ENCODE measurements at regions not wholly inside any gene's neighbourhood (a gene's known extent, or its start where the extent isn't known, plus 50 kb on each side); places are given as distances from the start of the nearest gene placed in this dataset.

DNA sequence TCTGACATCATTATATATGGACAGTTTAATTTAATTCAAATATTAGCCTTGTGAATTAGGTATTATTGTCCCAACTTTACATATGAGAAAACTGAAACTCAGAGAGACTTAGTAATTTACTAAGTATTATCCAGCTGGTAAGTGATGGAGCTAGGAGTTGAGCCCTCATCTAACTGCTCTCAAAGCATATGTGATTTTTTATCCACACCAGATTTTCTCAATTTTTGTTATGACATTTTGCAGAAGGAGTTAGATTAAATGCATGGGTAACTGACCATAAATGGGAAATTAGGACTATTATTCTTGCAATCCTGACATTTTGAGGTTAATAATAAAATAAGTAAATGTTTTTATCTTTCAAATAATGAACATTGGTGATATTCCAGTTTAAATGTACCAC, 778.3 kb upstream of the SORCS1 start:
- H3K4me3 ChIP-seq (ENCODE audit: low read depth in 1 of 3, low read length in 3 of 3): no peak overlapping the region
- DNase-seq (ENCODE audit: low spot score): no peak
- H3K4me1 ChIP-seq (ENCODE audit: control insufficient read depth in 4 of 4, insufficient read depth in 4 of 4, low read length in 3 of 4): no peaks in the 10 kb centered on the region
- H3K9me3 ChIP-seq (ENCODE audit: control insufficient read depth in 4 of 4, low read length in 3 of 4): no peaks in the 10 kb centered on the region
- H3K27ac ChIP-seq (ENCODE audit: low read depth in 1 of 2, low read length in 2 of 2): no peak overlapping the region
- TF ChIP-seq TAF1 (conservative IDR thresholded peaks at IDR 0.05) (no peak), EGR1 (IDR thresholded peaks at IDR 0.05; ENCODE audit: low read depth in 2 of 2) (no peak), HNF4G (IDR thresholded peaks at IDR 0.05) (no peak), JUND (IDR thresholded peaks at IDR 0.05) (no peak), RAD21 (IDR thresholded peaks at IDR 0.05) (no peak), SP1 (IDR thresholded peaks at IDR 0.05) (no peak), HNF4A (conservative IDR thresholded peaks at IDR 0.05) (no peak), YY1 (IDR thresholded peaks at IDR 0.05) (no peak)
- TF ChIP-seq, protein P1, sequence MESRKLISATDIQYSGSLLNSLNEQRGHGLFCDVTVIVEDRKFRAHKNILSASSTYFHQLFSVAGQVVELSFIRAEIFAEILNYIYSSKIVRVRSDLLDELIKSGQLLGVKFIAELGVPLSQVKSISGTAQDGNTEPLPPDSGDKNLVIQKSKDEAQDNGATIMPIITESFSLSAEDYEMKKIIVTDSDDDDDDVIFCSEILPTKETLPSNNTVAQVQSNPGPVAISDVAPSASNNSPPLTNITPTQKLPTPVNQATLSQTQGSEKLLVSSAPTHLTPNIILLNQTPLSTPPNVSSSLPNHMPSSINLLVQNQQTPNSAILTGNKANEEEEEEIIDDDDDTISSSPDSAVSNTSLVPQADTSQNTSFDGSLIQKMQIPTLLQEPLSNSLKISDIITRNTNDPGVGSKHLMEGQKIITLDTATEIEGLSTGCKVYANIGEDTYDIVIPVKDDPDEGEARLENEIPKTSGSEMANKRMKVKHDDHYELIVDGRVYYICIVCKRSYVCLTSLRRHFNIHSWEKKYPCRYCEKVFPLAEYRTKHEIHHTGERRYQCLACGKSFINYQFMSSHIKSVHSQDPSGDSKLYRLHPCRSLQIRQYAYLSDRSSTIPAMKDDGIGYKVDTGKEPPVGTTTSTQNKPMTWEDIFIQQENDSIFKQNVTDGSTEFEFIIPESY (IDR thresholded peaks at IDR 0.05): no peak
- TF ChIP-seq, protein P2, sequence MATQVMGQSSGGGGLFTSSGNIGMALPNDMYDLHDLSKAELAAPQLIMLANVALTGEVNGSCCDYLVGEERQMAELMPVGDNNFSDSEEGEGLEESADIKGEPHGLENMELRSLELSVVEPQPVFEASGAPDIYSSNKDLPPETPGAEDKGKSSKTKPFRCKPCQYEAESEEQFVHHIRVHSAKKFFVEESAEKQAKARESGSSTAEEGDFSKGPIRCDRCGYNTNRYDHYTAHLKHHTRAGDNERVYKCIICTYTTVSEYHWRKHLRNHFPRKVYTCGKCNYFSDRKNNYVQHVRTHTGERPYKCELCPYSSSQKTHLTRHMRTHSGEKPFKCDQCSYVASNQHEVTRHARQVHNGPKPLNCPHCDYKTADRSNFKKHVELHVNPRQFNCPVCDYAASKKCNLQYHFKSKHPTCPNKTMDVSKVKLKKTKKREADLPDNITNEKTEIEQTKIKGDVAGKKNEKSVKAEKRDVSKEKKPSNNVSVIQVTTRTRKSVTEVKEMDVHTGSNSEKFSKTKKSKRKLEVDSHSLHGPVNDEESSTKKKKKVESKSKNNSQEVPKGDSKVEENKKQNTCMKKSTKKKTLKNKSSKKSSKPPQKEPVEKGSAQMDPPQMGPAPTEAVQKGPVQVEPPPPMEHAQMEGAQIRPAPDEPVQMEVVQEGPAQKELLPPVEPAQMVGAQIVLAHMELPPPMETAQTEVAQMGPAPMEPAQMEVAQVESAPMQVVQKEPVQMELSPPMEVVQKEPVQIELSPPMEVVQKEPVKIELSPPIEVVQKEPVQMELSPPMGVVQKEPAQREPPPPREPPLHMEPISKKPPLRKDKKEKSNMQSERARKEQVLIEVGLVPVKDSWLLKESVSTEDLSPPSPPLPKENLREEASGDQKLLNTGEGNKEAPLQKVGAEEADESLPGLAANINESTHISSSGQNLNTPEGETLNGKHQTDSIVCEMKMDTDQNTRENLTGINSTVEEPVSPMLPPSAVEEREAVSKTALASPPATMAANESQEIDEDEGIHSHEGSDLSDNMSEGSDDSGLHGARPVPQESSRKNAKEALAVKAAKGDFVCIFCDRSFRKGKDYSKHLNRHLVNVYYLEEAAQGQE (IDR thresholded peaks at IDR 0.05): no peak
- no peaks in the 10 kb centered on the region for H3K27me3 ChIP-seq (ENCODE audit: control insufficient read depth in 4 of 4, insufficient read depth in 4 of 4, low read length in 3 of 4)
- no peaks in the 10 kb centered on the region for H3K36me3 ChIP-seq (ENCODE audit: control insufficient read depth in 4 of 4, insufficient read depth in 3 of 4, low read depth in 1 of 4, low read length in 3 of 4)
- no peak overlapping the region for H3K9ac ChIP-seq (ENCODE audit: low read depth in 1 of 2, low read length in 2 of 2)

DNA sequence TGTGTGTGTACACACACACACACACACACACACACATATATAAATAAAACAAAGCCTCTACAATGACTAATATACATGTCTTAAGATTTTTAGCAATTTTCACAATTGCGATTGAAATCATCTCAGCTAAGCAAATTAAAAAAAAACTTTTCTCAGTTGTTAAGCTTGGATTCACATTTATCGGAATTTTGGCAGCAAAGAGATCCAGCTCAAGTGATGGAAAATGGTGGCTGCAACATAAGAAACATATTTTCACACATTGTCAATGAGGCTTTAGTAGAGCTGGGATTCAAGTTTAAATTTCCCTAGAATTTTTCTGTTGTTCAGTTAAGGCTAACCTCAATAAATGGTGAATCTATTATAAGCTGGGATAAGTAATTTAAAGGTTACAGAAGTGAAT, 768.6 kb upstream of the SORCS1 start:
- Histone ChIP-seq H3K4me3 (ENCODE audit: low read depth in 1 of 3, low read length in 3 of 3) (no peak overlapping the region), H3K9me3 (ENCODE audit: control insufficient read depth in 4 of 4, low read length in 3 of 4) (no peaks in the 10 kb centered on the region), H3K27ac (ENCODE audit: low read depth in 1 of 2, low read length in 2 of 2) (no peak overlapping the region), H3K9ac (ENCODE audit: low read depth in 1 of 2, low read length in 2 of 2) (no peak overlapping the region), H3K36me3 (ENCODE audit: control insufficient read depth in 4 of 4, insufficient read depth in 3 of 4, low read depth in 1 of 4, low read length in 3 of 4) (no peaks in the 10 kb centered on the region), H3K4me1 (ENCODE audit: control insufficient read depth in 4 of 4, insufficient read depth in 4 of 4, low read length in 3 of 4) (no peaks in the 10 kb centered on the region), H3K27me3 (ENCODE audit: control insufficient read depth in 4 of 4, insufficient read depth in 4 of 4, low read length in 3 of 4) (no peaks in the 10 kb centered on the region)
- DNase-seq (ENCODE audit: low spot score): no peak
- TF ChIP-seq SP1 (IDR thresholded peaks at IDR 0.05) (no peak), FOXA2 (IDR thresholded peaks at IDR 0.05) (no peak), HNF4G (IDR thresholded peaks at IDR 0.05) (no peak), GABPA (IDR thresholded peaks at IDR 0.05 in 1 of 2, conservative IDR thresholded peaks at IDR 0.05 in 1 of 2) (no peak), NR2F2 (IDR thresholded peaks at IDR 0.05) (no peak), TAF1 (conservative IDR thresholded peaks at IDR 0.05) (no peak)
- TF ChIP-seq, protein P3, sequence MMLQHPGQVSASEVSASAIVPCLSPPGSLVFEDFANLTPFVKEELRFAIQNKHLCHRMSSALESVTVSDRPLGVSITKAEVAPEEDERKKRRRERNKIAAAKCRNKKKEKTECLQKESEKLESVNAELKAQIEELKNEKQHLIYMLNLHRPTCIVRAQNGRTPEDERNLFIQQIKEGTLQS (IDR thresholded peaks at IDR 0.05): no peak
- TF ChIP-seq, protein P1 (IDR thresholded peaks at IDR 0.05): no peak
- WGBS: 88% methylated on average over 2 of the region's 2 CpGs

Data from liver (tissue), 7 donors.